B cell (primary cell): ENCODE measurements at regions not wholly inside any gene's neighbourhood (a gene's known extent, or its start where the extent isn't known, plus 50 kb on each side); places are given as distances from the start of the nearest gene placed in this dataset.

Experiments
- ATAC-seq: fragments of 200-7000 bp; cut with Tn5 transposase; one replicate; pipeline ENCODE4 v1.10.0; 2021; ENCODE audit warnings: low read depth, mild to moderate bottlenecking, moderate number of reproducible peaks, moderate library complexity
- CTCF ChIA-PET: fragments of 350-600 bp; sonication (Branson Sonifier 250); formaldehyde crosslinking; loops from one replicate; lab custom pipeline; 2021; ENCODE audit warnings: antibody characterized with exemption, inconsistent platforms; lab: Charles Lee
- POLR2A ChIA-PET: fragments of 350-600 bp; sonication (Branson Sonifier 250); formaldehyde crosslinking; loops from one replicate; lab custom pipeline; 2021; ENCODE audit warnings: antibody characterized with exemption; lab: Charles Lee
- DNase-seq: peaks from one replicate; pipeline ENCODE4 v3.0.0; 2013
- H2AFZ ChIP-seq: 2 replicates; pipeline ENCODE4 v1.6.1; 2012; ENCODE audit warnings: mild to moderate bottlenecking, low read depth, low read length; ENCODE audit not compliant: insufficient read depth, poor library complexity, severe bottlenecking
- H3K27ac ChIP-seq, 2 donors: 1 replicate in 1 of 2; 2 replicates in 1 of 2; pipeline ENCODE4 v1.5.1; 2012 to 2013; ENCODE audit warnings: low read length in 2 of 2, mild to moderate bottlenecking in 2 of 2, moderate library complexity in 1 of 2
- H3K27me3 ChIP-seq, 4 experiments: fragments of 200-600 bp in 1 of 4; sonication (generic) in 1 of 4; replicated peaks in 1 of 4; 1 replicate in 2 of 4; 2 replicates in 2 of 4; pipeline versions ENCODE4 v1.6.1 to v1.7.0; 2013 to 2016; ENCODE audit warnings: low read length in 3 of 4, mild to moderate bottlenecking in 2 of 4, mixed read lengths in 1 of 4, moderate library complexity in 1 of 4; ENCODE audit not compliant: insufficient read depth in 4 of 4, control insufficient read depth in 3 of 4; ENCODE audit errors: control extremely low read depth in 1 of 4
- H3K36me3 ChIP-seq, 2 experiments: replicated peaks in 1 of 2; 1 replicate in 1 of 2; 2 replicates in 1 of 2; pipeline versions ENCODE4 v1.6.1 to v1.7.1; 2013; ENCODE audit warnings: low read length in 1 of 2; ENCODE audit not compliant: insufficient read depth in 2 of 2, control insufficient read depth in 1 of 2; ENCODE audit errors: control extremely low read depth in 1 of 2, extremely low read depth in 1 of 2
- H3K4me1 ChIP-seq, 2 donors: fragments of 200-600 bp in 1 of 2; sonication (generic) in 1 of 2; 1 replicate in 1 of 2; 2 replicates in 1 of 2; pipeline versions ENCODE4 v1.5.1 to v1.6.1; 2013 to 2017; ENCODE audit warnings: low read length in 2 of 2; ENCODE audit not compliant: control insufficient read depth in 2 of 2, insufficient read depth in 2 of 2
- H3K4me2 ChIP-seq: replicated peaks from 2 replicates; pipeline ENCODE3; 2012; ENCODE audit warnings: mild to moderate bottlenecking, low read depth, low read length; ENCODE audit not compliant: poor library complexity, severe bottlenecking
- H3K4me3 ChIP-seq, 5 experiments: fragments of 200-600 bp in 1 of 5; sonication (generic) in 1 of 5; 1 replicate in 3 of 5; 2 replicates in 2 of 5; pipeline versions ENCODE4 v1.5.1 to v1.7.0; 2011 to 2016; ENCODE audit warnings: low read length in 4 of 5, mild to moderate bottlenecking in 4 of 5, low read depth in 2 of 5, control low read depth in 1 of 5, moderate library complexity in 1 of 5; ENCODE audit not compliant: insufficient read depth in 1 of 5; ENCODE audit errors: control extremely low read depth in 1 of 5, extremely low read depth in 1 of 5
- H3K79me2 ChIP-seq: fragments of 200-600 bp; sonication (generic); one replicate; pipeline ENCODE4 v1.6.0; 2016; ENCODE audit warnings: low read length; ENCODE audit not compliant: control insufficient read depth, insufficient read depth
- H3K9ac ChIP-seq: fragments of 200-600 bp; sonication (generic); 2 replicates; pipeline ENCODE4 v1.6.1; 2017; ENCODE audit warnings: mild to moderate bottlenecking, low read length, moderate library complexity
- H3K9me3 ChIP-seq, 3 donors: one replicate each; pipeline versions ENCODE4 v1.6.1 to v1.7.1; 2013; ENCODE audit warnings: low read length in 2 of 3; ENCODE audit not compliant: control insufficient read depth in 2 of 3, insufficient read depth in 1 of 3; ENCODE audit errors: control extremely low read depth in 1 of 3
- H4K20me1 ChIP-seq: 2 replicates; pipeline ENCODE4 v1.6.0; 2012; ENCODE audit warnings: mild to moderate bottlenecking, low read length; ENCODE audit not compliant: insufficient read depth, control insufficient read depth, poor library complexity, severe bottlenecking
- H3K27ac Mint-ChIP-seq: one replicate; pipeline ENCODE4 v1.8.0; 2021; ENCODE audit warnings: mixed read lengths
- H3K27me3 Mint-ChIP-seq: one replicate; pipeline ENCODE4 v1.8.0; 2021; ENCODE audit warnings: mixed read lengths
- H3K4me1 Mint-ChIP-seq: one replicate; pipeline ENCODE4 v1.8.0; 2021; ENCODE audit warnings: mixed read lengths
- H3K4me3 Mint-ChIP-seq: one replicate; pipeline ENCODE4 v1.8.0; 2021; ENCODE audit warnings: mixed read lengths
- H3K9me3 Mint-ChIP-seq: one replicate; pipeline ENCODE4 v1.8.0; 2022; ENCODE audit warnings: mixed read lengths; ENCODE audit not compliant: insufficient read depth
- CTCF ChIP-seq: fragments of 200-600 bp; IDR thresholded peaks from one replicate; pipeline ENCODE4 v1.8.0; 2022; ENCODE audit warnings: antibody characterized with exemption, mild to moderate bottlenecking
- EZH2 ChIP-seq: IDR thresholded peaks from 2 replicates; pipeline ENCODE4 v1.6.1; 2012; ENCODE audit warnings: borderline replicate concordance, low read depth, mild to moderate bottlenecking, moderate library complexity, low read length; ENCODE audit not compliant: insufficient read depth, poor library complexity, severe bottlenecking
- WGBS: methylation state at CpG from one replicate; pipeline ENCODE4 v1.1.5; 2013; ENCODE audit warnings: missing lambda C conversion rate; ENCODE audit not compliant: insufficient coverage; 5-methylcytosine and 5-hydroxymethylcytosine counted together
- intact Hi-C: fragments of 100-400 bp; cut with micrococcal nuclease; formaldehyde crosslinking; loops from one replicate; pipeline ENCODE4 v1.10.0; 2022

GRCh38 chr1:220342853-220343252 lies 70.6 kb upstream of the RAB3GAP2 start:
- no peaks in the 10 kb centered on the region for H3K4me1 ChIP-seq
- H2AFZ ChIP-seq = no peak overlapping the region
- no peaks in the 10 kb centered on the region for H3K36me3 ChIP-seq
- H3K27ac Mint-ChIP-seq = no peak overlapping the region
- TF ChIP-seq EZH2 (no peak), CTCF (no peak)
- no peak overlapping the region for H3K4me3 ChIP-seq
- WGBS = 91% methylated on average over 3 of the region's 5 CpGs
- H3K4me3 Mint-ChIP-seq = no peak overlapping the region
- H3K27me3 Mint-ChIP-seq = no peaks in the 10 kb centered on the region
- intact Hi-C loops = no loop called here
- CTCF ChIA-PET = no interaction called here
- no peaks in the 10 kb centered on the region for H3K27me3 ChIP-seq
- no peaks in the 10 kb centered on the region for H4K20me1 ChIP-seq
- no peak overlapping the region for H3K9ac ChIP-seq
- no peak overlapping the region for H3K27ac ChIP-seq
- no peaks in the 10 kb centered on the region for H3K9me3 ChIP-seq
- POLR2A ChIA-PET = no interaction called here
- no peaks in the 10 kb centered on the region for H3K79me2 ChIP-seq
- DNase-seq (no peak), ATAC-seq (no peak)
- H3K4me1 Mint-ChIP-seq = no peaks in the 10 kb centered on the region
- no peak overlapping the region for H3K4me2 ChIP-seq
- H3K9me3 Mint-ChIP-seq = no peaks in the 10 kb centered on the region

- H2AFZ ChIP-seq = no peak overlapping the region
- POLR2A ChIA-PET = no interaction called here
- no peak overlapping the region for H3K27ac ChIP-seq
- Mint-ChIP-seq H3K27ac (no peak overlapping the region), H3K4me3 (no peak overlapping the region), H3K4me1 (peaks cover 3% of the 10 kb centered on the region), H3K9me3 (no peaks in the 10 kb centered on the region), H3K27me3 (no peaks in the 10 kb centered on the region)
- ATAC-seq (no peak), DNase-seq (no peak)
- H3K9me3 ChIP-seq = no peaks in the 10 kb centered on the region
- no CpG with 5 or more reads among the region's 1 CpG for WGBS
- no peaks in the 10 kb centered on the region for H3K36me3 ChIP-seq
- H3K4me1 ChIP-seq = no peaks in the 10 kb centered on the region
- intact Hi-C loops = no loop called here
- no peaks in the 10 kb centered on the region for H3K27me3 ChIP-seq
- CTCF ChIA-PET = no interaction called here
- TF ChIP-seq CTCF (no peak), EZH2 (no peak)
- H4K20me1 ChIP-seq = no peaks in the 10 kb centered on the region
- no peak overlapping the region for H3K4me2 ChIP-seq
- H3K4me3 ChIP-seq = no peak overlapping the region
- no peak overlapping the region for H3K9ac ChIP-seq
- no peaks in the 10 kb centered on the region for H3K79me2 ChIP-seq
These were observed 68.9 kb upstream of the RAB3GAP2 start for GRCh38 chr1:220341126-220341525.
